Left cardiac atrium (tissue), 4 donors: ENCODE measurements at regions not wholly inside any gene's neighbourhood (a gene's known extent, or its start where the extent isn't known, plus 50 kb on each side); places are given as distances from the start of the nearest gene placed in this dataset.

Experiments
- ATAC-seq, 2 donors: fragments of 200-7000 bp; cut with Tn5 transposase; one replicate each; pipeline ENCODE4 v1.9.1; 2020; ENCODE audit warnings: mild to moderate bottlenecking in 2 of 2, moderate library complexity in 2 of 2
- DNase-seq: peaks from one replicate; pipeline ENCODE4 v3.0.0-alpha.2; 2020
- intact Hi-C, 2 donors: fragments of 100-400 bp; cut with DNase I; formaldehyde crosslinking; loops; one replicate each; pipeline versions ENCODE4 v1.14.1 to v1.15.1; 2022 to 2023
- donor health status: DM: no; HTN: yes; CAD: no.
- donor health status: DM: no; HTN: yes; CAD: no; lungs with severe emphysema.
- donor health status: DM: yes; HTN: yes; CAD: no.
- donor health status: Dilated cardiomyopathy.

GRCh38 chr16:85430523-85431421, 182.3 kb upstream of the GSE1 start:
- no peak for ATAC-seq
- intact Hi-C loops, result no loop called here
- peak; percentile 18 for DNase-seq

- DNase-seq, result peak; percentile 16
Measured at GRCh38 chr16:85431431-85432124, 181.5 kb upstream of the GSE1 start.

DNA sequence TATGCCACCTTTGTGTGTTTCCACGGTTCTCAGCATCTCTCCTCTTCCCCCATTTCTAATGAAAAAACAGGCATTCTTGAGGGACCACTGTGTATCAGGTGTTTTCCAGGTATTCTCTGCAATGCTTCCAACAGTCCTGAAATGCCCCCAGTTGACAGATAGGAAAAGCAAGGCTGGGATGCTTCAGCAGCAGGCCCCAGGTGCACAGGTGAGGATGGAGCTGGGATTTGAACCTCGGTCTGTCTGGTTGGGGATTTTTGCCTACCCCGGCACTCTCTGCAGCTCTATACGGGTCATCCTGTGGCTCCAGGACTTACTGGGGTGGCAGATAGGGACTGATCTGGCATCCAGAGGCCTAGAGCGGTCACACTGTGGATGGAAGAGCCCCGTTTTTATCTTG, 180.5 kb upstream of the GSE1 start:
- ATAC-seq (no peak), DNase-seq (no peak)
- intact Hi-C loops, result no loop called here

More at GRCh38 chr16:85431431-85432124, 181.5 kb upstream of the GSE1 start:
- intact Hi-C loops, result no loop called here
- no peak for ATAC-seq

DNA sequence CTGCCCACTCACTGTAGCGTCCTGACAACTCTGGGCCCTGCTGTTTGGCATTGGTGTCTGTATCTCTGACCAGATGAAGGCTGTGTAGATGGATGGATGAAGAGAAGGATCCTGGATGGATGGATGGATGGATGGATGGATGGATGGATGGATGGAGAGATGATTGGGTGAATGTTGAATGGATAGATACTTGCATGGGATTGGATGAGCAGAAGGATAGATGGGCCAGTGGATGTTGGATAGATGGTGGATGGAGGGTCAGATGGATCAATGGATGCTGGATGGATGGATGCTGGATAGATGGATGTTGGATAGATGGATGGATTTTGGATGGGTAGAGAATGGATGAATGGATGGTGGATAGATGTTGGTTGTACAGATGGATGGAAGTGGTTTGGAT, 179.6 kb upstream of the GSE1 start:
- ATAC-seq, result no peak
- DNase-seq, result no peak
- intact Hi-C loops, result no loop called here

GRCh38 chr16:85435286-85435685, 177.8 kb upstream of the GSE1 start:
- ATAC-seq (no peak), DNase-seq (no peak)
- intact Hi-C loops, result no loop called here

DNA sequence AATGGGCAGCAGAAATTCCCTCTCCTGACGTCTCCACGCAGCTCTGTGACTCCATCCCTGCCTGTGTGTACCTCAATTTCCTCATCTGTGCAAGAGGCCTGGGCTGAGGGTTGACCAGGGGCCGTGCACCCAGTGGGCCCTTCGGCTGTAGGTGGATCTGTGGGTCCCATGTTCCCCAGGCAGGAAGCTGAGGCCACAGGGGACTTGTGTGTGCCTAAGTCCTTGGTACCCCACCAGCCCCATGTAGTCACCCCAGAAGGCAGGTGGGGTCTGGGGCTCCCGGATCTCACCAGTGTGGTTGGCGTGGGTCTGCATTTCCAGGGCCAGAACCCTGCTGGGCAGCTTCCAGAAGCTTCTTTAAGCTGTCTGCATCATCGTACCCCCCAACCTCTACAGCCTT, 177.4 kb upstream of the GSE1 start:
- DNase-seq (no peak), ATAC-seq (no peak)
- intact Hi-C loops, result no loop called here

GRCh38 chr16:85436207-85436606, 176.9 kb upstream of the GSE1 start:
- intact Hi-C loops, result no loop called here
- DNase-seq, result no peak
- peak; percentile 41 to 53 for ATAC-seq

- ATAC-seq (peak; percentile 71 to 74), DNase-seq (peak; percentile 47)
- intact Hi-C loops, result no loop called here
Measured at GRCh38 chr16:85436636-85437165, 176.4 kb upstream of the GSE1 start.

DNA sequence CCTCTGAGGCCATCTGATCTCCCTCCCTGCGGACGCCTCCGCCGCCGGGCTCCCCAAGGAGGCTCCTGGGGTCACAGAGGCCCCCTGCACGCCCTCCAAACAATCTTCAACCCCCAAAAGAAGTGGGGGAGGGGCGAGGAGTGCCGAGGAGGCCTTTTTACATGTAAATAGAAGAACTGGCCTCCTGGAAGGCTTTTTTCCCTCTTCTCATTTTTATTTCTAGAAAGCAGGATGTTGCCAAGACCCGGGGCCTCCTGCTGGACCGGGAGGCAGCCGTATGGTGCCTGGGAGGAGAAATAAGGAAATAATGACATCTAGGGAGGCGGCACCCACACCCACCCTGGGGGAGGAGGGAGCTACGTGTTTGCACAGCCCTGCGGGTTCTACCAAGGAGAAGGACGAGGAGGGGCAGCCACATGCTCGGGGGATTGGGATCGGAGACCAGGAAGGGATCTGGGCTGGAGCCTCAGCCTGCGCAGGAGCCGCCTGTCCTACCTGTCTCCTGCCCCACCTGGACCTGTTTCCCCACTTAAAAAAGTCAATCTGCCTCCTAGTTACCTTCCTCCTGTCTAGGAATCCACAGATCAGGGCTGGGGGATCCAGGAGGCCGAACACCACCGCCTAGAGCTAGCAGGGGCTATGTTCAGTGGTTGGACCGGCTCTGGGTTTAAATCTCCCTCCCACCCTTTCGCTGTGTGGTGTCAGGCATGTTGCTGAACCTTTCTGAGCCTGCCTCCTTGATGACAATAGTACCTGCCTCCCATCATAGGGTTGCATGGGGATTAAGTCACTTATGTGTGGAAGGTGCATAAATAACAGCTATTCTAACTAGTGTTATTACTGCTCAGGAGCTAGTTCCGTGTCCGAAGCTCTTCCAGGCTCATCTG, 175.7 kb upstream of the GSE1 start:
- intact Hi-C loops, result no loop called here
- ATAC-seq (peak; percentile 38 to 58), DNase-seq (peak; percentile 47)

DNA sequence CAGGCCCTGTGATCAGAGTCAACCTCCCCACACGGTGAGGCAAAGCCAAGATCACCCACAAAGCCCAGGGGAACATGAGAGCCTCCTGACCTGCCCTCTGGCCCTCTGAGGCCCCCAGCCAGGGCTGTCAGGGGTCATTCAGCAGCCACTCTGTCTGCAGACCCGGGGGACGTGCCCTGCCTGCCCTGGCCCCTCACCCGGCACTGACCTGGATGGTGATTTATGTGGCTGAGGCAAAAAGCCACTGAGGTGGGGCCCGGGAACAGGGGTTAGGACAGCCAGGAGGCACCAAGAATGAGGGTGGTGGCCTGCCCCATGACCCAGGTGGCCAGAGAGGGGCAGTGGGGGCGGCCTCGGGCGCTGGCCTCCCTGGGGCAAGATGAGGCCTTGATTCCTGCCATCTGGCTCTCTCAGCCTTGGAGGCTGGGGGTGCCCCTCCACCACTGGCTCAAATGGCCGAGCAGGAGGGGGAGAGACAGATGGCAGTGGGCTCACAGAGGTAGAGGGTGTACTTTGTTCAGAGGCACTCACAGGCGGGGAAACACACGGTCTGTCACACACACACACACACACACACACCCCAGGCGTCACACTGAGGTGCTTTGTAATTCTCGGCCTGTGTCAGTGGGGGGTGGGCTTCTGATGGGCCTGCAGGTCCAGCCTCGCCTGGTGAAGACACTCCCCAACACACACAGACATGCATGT, 174.0 kb upstream of the GSE1 start:
- ATAC-seq, result no peak
- no peak for DNase-seq
- intact Hi-C loops, result no loop called here

GRCh38 chr16:85440744-85441143, 172.4 kb upstream of the GSE1 start:
- ATAC-seq, result no peak
- intact Hi-C loops, result no loop called here

DNA sequence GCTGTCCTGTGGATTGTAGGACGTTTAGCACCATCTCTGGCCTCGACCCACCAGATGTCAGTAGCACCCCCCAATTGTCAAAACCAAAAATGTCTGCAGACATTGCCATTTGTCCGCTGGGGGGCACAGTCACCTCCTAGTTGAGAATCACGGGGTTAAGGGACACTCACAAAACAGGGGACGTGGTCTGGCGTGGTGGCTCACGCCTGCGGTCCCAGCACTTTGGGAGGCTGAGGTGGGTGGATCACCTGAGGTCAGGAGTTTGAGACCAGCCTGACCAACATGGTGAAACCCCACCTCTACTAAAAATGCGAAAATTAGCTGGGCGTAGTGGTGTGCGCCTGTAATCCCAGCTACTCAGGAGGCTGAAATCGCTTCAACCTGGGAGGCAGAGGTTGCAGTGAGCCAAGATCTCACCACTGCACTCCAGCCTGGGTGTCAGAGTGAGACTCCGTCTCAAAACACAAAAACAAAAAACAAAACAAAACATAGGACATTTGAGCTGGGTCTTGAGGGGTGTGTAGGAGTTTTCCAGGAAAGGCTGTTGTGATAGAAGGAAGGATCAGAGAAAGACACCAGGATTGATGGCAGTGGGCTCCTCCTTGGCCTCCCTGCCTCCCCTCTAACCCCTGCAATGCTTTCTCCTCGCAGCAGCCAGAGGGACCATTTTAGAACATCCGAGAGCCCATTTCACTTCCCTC, 171.8 kb upstream of the GSE1 start:
- ATAC-seq, result no peak
- intact Hi-C loops, result no loop called here
- DNase-seq, result no peak

More at GRCh38 chr16:85440744-85441143, 172.4 kb upstream of the GSE1 start:
- no peak for DNase-seq

DNA sequence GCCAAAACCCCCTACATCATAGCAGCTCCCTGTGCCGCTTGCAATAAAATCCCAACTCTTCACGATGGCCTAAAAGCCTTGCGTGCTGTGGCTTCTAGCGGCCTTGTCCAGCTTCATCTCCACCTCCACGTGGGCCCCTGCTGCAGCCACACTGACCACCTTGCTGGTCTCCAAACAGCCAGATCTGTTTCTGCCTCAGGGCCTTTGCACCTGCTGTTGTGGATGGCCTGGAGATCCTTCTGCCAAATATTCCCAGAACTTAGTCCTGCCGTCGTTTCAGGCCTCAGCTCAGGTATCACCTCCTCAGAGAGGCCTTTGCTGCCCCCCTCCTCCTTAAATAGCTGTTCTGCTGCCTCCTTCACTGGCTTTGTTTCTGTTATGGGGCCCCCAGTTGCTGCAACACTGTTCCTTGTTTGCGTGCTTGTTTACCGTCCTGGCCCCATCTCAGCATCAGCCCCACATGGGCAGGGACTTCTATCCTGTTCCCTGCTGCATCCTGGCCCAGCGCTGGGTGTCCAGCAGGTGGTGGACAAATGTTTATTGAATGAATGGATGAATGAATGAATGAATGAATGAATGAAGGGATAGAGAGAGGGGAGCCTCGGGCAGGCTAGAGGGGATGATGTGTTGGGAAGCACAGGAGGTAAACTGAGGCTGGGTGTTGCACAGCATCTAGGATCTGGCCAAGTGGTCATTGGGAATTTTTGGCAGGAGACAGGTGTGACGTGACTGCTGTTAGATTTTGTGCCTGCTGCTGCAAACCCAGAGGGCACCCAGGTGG, 171.0 kb upstream of the GSE1 start:
- intact Hi-C loops, result no loop called here

DNA sequence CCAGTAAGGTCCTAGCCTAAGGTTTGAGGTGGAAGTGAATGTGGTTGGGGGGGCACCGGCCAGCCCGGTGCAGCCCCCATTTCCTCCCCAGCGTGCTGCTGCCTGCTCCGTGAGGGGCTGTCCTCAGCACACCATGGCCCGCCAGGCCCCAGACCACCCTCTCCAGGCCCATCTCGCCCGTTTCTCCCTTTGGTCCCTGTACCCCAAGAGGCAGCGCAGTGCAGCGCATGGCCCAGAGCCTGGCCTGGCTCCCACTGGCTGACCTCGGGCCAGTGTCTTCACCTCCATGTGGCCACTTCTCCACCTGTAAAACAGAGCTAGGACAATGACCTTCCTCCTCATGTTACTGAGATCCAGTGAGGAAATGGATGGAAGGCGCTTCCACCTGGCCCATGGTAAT, 170.0 kb upstream of the GSE1 start:
- no peak for DNase-seq
- intact Hi-C loops, result no loop called here
- ATAC-seq, result no peak

More for the DNA sequence above, 171.0 kb upstream of the GSE1 start:
- DNase-seq (no peak), ATAC-seq (no peak)

- no peak for ATAC-seq
- intact Hi-C loops, result no loop called here
- DNase-seq, result no peak
Measured at GRCh38 chr16:85443531-85443930, 169.6 kb upstream of the GSE1 start.

DNA sequence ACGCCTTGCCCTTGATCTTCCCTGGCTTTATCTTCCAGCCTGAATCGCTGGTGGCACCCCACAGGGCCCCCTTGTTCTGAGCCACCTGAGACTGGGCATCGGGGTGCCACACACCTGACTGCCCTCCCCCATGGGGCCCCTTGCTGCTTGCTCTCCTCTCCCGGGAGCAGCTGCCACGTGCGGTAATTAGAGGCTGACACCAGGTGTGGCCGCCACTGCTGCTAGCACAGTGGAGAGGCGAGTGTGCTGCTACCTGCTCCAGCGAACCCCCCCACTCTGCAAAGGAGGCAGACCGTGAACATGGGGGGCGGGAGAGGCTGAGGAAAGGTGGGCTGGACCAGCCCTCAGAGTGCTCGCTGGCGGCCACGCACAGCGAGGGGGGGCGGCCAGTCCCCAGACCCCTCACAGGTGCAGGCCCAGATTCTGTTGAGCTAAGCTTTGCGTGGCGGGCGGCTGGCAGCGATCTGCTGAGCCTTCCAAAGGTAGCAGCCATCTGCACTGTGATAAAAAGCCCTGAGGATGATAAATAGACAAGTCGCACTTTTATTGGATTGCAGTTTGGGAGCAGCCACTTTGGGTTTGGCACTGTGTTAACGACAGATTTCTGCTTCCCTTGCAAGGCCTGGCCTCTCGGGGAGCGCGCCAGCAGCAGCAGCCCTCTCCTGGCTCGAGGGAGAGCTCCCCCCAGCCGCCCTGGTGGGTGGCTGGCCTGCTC, 167.9 kb upstream of the GSE1 start:
- ATAC-seq (peak; percentile 18 to 70), DNase-seq (no peak)
- intact Hi-C loops, result no loop called here

DNA sequence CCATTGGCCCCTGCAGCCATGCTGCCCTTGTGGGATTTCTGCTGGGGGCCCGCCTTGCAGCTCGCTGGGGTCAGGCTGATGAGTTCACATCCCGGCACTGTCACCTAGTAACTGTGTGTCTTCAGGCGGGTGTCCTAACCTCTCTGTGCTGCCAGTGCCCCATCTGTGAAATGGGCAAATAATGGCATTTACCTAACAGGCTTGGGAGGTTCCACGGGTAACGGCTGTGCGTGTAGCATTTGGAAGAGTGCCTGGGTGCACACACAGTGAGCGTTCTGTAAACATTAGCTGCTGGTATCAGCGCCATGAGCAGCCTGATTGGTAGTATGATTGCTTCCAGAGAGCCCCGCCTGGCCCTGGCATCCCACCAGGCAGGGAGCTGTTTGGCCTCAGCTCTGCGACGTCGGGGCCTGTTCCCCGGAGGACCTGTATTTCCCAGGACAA, 167.3 kb upstream of the GSE1 start:
- ATAC-seq (peak in 1 of 2 donors; percentile 12), DNase-seq (no peak)
- intact Hi-C loops, result no loop called here
